HG03060 (cell line): ENCODE measurements at regions not wholly inside any gene's neighbourhood (a gene's known extent, or its start where the extent isn't known, plus 50 kb on each side); places are given as distances from the start of the nearest gene placed in this dataset.
"Not testable (repeated sequence)": the region's sequence is repeated elsewhere in the genome, so short reads cannot be mapped to it uniquely, and the experiment has no call there.

Experiments
- ATAC-seq: cut with Tn5 transposase; IDR thresholded peaks from one replicate; pipeline ENCODE4 v1.9.1; 2021; ENCODE audit warnings: low read depth, moderate number of reproducible peaks; ENCODE audit not compliant: unreplicated experiment

DNA sequence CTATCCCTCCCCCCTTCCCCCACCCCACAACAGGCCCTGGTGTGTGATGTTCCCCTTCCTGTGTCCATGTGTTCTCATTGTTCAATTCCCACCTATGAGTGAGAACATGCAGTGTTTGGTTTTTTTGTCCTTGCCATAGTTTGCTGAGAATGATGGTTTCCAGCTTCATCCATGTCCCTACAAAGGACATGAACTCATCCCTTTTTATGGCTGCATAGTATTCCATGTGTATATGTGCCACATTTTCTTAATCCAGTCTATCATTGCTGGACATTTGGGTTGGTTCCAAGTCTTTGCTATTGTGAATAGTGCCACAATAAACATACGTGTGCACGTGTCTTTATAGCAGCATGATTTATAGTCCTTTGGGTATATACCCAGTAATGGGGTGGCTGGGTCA lies 52.3 kb upstream of the MAN1A2 start:
- not testable (repeated sequence) for ATAC-seq

DNA sequence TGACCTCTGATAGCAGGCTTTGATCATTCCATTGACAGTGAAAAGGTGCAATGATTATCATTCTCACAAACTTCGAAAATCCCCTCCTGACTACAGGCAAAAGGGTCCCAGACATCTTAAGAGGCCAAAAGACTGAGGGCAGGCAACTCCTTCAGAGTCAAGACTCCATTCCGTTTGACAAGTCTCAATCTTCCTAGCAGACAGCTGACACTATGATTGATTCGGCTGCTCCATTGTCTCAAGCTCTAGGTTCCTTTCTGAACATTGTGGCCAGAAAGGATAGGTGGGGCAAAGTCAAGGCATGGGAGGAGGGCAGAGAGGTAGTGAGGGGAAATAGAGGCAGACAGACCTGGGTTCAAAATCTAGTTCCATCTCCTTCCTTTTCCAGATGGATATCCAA lies 53.7 kb upstream of the MAN1A2 start:
- no peak for ATAC-seq

DNA sequence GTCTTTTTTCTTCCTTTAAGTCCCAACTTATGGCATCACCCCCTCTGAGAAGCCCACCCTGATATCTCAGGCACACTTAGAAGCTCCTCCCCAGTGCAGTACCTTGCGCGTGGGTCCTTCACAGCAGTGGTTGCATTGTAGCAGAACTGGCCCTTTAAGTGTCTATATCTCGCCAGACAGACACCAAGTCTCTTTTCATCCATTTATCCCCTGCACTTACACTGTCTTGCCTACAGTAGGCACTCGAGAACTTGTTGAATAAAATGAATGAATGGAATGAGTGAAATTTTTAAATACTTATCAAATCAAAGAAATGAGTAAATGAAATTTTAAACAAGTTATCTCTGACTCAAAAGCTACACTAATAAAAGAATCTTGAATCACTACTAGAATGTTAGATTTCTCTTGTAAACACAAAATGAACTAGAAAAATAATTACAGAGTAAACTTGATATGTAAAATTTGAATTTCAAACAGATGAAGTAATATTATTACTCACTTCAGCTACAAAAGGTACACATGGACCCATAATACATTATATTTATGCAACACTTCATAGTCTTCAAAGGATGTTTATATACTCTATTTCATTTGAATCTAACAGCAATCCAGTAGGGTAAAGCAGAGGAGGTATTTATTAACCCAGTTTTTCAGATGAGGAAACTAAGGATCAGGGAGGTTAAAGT lies 54.7 kb upstream of the MAN1A2 start:
- peak; percentile 52 for ATAC-seq

DNA sequence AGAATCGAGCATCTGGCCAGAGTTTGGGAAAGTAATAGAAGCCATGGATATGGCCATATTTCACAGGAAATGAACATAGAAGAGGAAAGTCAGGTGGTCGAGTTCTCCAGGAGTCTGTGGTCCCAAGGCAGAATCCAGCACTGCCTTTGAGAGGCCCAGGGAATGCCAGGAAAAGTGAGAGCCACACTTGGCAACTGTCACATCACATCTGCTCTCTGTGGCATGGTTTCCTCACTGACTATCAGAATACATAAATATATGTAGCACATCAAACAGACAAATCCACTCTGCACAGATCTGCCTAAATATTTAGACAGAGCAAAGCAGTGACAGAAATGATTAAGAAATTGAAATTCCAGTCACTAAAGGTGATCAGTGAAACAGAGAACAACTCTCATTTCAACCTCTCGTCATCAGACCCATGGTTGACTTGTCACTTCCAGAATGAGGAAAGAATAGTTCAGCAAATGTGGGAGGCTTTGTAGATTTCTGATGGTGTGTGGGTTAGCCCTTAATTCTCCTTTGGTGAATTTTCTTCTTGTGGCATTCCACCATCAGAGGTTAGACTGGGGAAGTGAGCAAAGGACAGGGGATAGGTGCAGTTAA lies 58.8 kb upstream of the MAN1A2 start:
- ATAC-seq, result no peak

DNA sequence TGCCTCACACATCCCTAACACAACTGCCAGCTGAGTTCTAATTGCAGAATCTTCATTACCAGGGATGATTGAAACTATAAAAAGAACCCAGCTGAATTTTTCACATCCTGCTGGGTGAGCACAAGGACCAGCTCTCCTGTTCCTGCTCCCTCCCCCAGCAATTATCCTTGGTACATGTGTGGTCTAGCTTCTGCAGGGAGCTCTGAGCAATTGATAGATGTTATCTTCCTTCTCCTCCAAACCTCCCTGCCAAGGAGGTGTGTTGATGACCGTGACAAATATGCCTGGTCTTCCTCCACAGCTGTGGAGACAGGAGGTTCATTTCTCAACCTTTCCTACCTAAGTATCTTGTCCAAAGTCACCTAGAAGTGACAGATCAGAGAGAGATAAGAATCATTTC lies 65.3 kb upstream of the MAN1A2 start:
- no peak for ATAC-seq

DNA sequence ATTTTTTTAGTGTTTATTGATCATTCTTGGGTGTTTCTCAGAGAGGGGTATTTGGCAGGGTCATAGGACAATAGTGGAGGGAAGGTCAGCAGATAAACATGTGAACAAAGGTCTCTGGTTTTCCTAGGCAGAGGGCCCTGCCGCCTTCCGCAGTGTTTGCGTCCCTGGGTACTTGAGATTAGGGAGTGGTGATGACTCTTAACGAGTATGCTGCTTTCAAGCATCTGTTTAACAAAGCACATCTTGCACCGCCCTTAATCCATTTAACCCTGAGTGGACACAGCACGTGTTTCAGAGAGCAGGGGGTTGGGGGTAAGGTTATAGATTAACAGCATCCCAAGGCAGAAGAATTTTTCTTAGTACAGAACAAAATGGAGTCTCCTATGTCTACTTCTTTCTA lies 67.1 kb upstream of the MAN1A2 start:
- ATAC-seq, result not testable (repeated sequence)

DNA sequence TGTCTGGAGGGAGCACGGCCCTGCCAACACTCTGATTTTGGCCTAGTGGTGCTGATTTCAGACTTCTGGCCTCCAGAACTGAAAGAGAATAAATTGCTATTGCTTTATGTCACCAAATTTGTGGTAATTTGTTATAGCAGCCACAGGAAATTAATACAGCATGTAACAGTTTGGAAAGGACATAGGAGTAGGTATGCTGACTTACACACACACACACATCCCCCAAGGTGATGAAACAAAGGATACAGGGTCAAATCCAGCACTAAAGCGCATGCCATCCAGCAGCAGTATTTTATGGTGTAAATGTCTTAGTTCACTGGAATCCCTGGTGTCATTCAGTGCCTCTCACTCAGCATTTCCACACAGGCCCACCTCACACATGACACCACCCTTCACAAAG lies 72.2 kb upstream of the MAN1A2 start:
- ATAC-seq, result no peak

DNA sequence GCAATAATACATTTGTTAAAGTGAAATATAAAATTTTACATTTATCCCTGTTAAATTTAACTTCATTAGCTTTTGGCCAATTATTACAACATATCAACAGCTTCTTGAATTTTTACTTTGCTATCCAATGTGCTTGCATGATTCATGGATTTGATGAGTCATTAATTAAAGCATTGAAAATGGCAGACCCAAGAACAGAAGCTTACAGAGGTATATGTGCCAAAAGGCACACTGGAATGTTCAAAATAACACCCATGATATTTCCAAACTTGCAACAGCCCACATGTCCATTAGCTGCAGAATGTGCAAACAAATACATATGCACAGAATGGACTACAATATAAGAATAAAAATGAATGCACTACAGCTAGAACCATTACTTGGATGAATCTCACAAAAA lies 76.4 kb upstream of the MAN1A2 start:
- ATAC-seq, result no peak

DNA sequence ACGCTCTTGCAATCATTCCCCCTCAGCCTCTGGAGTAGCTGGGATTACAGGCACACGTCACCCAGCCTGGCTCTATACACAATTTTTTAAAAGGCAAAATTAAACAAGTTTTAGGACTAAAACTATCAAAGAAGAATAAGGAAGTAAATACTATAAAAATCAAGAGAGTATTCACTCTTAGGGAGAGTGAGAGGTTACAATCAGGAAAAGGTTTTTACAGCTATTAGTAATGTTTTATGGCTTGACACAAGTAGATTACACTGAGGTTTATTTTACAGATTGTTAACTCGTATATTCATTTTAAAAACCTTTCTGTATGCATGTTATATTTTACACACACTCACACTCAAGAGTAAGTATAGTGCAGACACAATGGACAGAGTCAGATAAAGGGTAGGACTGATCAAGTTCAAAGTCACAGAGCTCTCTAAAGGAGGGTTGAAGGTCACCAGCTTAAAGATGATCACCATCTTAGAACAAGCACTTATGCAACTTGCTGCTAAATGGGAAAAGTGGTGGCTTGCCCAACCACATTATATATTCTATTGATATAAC lies 77.9 kb upstream of the MAN1A2 start:
- no peak for ATAC-seq

DNA sequence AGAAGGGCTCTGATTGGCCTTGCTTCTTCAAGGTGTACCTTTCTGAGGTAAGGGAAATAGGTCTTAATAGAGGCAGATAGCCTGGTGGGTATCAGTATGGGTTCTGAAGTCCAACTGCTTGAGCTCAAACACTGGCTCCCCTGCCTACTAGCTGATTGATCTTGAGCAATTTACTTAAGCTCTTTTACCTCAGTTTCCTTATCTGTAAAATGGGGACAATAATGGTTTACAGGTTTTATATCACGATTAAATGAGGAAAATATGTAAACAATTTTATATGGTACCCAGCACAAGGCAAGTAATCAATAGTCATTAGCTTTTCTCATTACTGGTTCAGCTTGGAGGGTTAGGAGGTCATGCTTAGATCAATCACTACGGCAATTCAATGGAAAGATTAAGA lies 75.8 kb upstream of the VTCN1 start:
- ATAC-seq, result no peak

DNA sequence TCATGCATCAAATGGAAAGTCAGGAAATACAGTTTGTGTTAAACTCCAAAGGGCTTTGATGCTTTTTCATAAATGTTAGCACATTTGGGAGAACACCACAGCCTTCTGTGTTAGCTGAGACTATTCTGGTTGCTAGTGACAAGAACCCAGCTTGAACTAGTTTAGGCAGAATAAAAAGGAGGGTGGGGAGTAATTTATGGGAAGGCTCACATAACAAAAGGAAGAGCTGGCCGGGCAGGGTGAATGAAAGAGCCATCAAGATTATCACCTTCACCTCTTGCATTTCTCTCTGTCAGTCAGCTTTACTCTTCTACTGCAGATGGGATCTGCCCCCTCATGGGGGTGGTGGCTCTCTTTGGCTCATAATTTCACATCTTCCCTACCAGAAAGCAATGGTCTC lies 75.4 kb upstream of the VTCN1 start:
- ATAC-seq, result no peak

DNA sequence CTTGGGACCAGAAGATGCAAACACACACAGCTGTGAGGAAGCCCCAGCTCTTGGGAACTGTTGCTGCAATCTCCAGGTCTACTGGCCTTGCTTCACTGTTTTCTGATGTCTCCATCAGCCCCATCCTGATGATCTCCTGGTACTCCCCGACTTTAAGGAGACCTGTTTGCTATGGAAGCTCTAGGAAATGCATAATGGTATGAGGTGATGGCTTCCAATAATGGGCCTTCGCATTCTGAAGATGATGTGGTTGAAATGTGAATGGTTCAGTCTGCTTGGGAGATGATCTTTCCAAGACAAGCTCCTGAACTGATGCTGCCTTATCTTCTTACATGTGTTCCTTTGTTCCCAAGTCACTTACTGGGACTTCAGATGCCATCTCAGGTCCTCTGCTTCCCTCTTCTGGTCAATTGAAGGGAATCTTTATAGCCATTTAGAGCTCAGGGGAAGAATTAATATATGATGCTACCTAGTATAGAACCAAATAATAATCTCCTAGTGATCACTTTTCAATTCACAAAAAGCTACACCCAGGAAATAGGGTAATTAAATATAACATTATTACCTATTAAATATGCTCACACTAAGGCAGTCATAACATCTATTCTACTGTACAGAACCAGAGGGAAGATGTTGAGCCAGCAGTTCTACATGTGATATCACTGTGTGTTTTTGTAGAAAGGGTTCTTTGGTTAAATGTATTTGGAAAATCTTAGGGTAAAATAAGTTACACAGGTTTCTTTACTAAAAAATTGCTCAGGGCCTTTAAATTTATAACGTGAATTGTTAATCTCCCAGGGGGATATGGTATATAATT lies 73.9 kb upstream of the VTCN1 start:
- no peak for ATAC-seq

DNA sequence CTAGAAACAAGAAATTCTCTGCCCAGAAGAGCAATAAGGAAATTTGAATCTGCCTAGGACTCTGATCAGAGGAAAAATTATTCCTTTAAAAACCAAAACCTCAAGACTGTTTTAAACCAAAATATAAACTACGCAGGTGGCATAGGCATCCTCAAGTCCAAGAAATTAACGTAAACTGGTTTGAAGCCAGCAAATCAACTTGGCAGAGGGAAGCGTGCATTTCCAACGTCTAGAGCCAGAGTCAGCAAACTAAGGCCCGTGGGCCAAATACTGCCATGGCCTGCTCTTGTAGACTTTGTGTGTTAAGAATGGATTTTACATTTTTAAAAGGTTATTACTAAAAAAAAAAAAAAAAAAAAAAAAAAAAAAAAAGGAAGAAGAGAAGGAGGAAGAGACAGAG lies 67.8 kb upstream of the VTCN1 start:
- no peak for ATAC-seq

DNA sequence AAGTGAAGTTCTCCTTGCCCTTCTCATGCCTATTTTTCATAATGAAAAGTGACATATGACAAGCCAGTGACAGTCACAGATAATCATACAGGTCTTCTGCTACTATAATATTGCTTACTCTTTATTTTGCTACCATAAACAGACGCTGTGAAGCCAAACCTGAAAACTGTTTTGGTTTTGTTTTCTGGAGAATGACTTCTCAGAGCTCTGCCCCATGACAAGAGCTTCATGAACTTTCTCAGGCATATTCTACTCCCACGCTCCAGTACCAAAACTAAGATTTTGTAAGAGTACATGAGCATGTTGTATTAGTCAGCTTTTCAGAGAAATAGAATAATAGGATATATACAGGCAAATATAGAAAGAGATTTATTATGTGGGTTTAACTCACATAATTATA lies 64.3 kb upstream of the VTCN1 start:
- ATAC-seq, result no peak

DNA sequence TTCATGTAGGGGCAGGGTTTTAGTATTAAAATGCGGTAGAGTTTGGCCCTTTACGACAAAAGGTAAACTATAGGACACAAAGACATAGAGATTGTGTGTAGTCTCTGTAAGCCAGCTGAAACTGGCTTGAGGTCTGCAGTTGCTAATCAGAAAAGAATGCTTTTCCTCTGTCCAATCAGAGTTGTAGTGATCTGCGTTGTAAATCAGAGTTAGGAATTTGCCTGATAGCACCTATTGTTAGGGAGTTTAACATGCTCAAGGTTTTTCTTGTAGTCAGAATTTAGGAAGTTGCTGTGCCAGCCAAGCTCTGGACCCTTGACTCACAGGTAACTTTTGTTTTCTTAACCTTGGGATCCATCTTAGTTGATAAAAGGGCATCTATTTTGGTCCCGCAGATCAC lies 61.2 kb upstream of the VTCN1 start:
- ATAC-seq, result no peak

DNA sequence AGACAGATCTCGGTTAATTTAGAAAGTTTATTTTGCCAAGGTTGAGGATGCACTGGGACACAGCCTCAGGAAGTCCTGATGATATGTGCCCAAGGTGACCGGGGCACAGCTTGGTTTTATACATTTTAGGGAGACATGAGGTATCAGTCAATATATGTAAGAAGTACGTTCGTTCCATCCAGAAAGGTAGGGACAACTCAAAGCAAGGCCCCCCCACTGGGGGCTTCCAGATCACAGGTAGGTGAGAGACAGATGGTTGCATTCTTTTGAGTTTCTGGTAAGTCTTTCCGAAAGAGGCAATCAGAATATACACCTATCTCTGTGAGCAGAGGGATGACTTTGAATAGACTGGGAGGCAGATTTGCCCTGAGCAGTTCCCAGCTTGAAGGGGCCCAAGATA lies 60.4 kb upstream of the VTCN1 start:
- no peak for ATAC-seq

DNA sequence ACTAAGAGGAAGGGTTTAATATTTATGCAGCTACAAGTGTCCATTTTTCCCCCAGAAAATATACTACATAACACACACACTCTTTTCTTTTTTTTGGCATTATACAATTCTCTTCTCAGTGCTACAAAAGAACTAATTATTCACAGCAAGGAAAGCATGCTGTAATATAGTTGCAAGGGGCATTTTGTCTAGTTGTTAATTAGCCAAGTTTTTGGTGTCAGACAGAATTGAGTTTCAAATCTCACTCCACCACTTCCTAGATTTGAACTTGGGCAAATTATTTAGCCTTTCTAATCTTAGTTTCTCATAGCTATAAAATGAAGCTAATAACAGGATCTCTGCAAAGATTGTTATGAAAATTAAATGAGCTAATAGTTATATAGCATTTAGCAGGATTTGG lies 60.0 kb upstream of the VTCN1 start:
- ATAC-seq, result no peak

DNA sequence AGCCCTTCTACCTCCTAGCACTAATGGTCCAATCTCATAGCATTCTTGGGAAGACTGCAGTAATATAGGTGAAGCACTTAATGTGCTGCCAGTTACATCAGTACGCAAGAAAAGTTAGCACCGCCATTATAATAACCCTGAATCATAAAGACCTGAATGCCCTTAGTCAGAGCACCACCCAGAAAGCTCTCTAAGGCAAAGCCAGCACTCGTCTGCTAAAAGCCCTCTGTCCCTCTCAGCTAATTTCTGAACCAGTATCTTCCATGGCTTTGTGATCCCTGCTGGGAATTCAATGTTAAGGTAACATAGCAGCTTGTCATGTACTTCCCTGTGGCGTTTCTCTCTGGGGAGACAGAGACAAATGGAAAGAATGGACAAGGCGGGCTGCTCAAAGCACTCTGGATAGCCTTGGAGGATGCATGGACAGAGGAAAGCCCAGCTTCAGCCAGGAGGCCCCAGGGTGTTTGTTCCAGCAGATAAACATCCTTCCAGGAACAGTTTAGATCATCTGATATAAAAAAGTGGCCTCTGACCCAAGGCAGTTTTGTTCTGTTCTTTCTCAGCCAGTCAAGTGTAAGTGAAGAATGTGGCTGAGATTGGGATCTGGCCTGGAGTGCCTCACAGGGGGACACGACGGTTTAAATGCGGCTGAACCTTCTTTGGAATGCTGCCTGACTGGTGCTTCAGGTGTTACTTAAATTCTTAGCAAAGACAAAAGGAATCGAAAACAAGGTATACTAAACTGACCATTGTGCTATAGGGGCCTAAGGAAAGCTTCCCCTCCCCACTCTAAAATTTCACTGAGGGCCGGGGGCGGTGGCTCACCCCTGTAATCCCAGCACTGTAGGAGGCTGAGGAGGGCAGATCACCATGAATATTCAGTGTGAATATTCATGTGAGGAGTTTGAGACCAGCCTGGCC lies 58.1 kb upstream of the VTCN1 start:
- ATAC-seq, result no peak

DNA sequence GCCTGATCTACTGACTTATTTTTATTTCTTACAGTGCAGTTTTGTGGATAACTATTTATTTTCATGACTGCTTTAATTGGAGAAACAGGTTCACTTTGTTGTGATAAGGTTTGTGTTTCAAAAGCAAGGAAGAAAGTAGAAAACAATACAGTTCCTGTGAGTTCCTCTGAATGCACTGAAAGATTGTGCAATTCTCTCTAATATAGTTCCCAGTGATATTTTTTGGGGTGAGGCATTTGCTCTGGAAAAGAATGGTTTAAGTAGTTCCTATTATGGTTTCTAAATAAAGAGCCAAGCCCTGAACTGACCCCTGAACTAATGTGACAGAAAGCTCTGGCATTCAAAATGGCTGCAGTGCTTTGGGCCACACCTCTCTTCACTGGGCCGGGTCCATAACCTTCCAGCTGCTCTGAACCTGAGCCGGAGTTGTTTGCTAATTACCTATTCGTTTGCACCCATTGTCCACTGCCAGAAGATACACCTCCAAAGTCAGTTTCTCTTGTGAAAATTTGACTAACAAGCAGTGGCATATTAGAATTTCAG lies 56.6 kb upstream of the VTCN1 start:
- ATAC-seq, result no peak

DNA sequence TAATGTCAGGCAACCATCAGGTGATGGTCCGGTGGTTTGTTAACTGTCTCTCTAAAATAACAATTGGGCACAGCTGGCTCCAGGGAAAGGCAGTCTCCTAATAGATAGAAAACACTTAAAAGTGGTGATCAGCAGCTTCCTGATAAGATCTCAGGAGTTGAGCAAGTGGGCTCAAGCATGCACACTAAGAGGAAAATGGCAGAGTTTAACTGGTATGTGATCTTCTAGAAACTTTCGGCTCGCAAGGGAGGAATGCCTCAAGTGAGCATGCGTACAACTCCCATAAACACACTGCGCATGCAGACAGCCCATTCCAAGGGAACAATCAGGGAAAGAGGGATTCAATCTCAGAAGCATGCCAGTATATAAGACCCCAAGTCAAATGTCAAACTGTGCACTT lies 52.2 kb upstream of the VTCN1 start:
- ATAC-seq, result no peak
